Ishikawa (cell line): ENCODE measurements at regions not wholly inside any gene's neighbourhood (a gene's known extent, or its start where the extent isn't known, plus 50 kb on each side); places are given as distances from the start of the nearest gene placed in this dataset.

Experiments used
- CREB1 ChIP-seq: IDR thresholded peaks from 2 replicates; pipeline ENCODE4 v1.6.1; 2012; ENCODE audit warnings: low read depth
- EP300 ChIP-seq: IDR thresholded peaks from 2 replicates; pipeline ENCODE4 v1.6.1; 2012; ENCODE audit warnings: borderline replicate concordance
- MAX ChIP-seq: IDR thresholded peaks from 2 replicates; pipeline ENCODE4 v1.6.1; 2012
- NFIC ChIP-seq: IDR thresholded peaks from 2 replicates; pipeline ENCODE4 v1.6.1; 2012
- RAD21 ChIP-seq: IDR thresholded peaks from 2 replicates; pipeline ENCODE4 v1.6.1; 2012; ENCODE audit warnings: low read depth
- TAF1 ChIP-seq: IDR thresholded peaks from 2 replicates; pipeline ENCODE4 v1.6.1; 2012; ENCODE audit warnings: low read depth, mild to moderate bottlenecking
- TCF12 ChIP-seq: IDR thresholded peaks from 2 replicates; pipeline ENCODE4 v1.6.1; 2012; ENCODE audit warnings: low read depth
- YY1 ChIP-seq: IDR thresholded peaks from 2 replicates; pipeline ENCODE4 v1.6.1; 2012; ENCODE audit warnings: low read depth

GRCh38 chr3:178203165-178203564, 333.1 kb upstream of the KCNMB2 start:
- TF ChIP-seq EP300: no peak
- no peak for TF ChIP-seq YY1
- no peak for TF ChIP-seq TCF12
- TF ChIP-seq TAF1: no peak
- no peak for TF ChIP-seq CREB1
- no peak for TF ChIP-seq RAD21
- no peak for TF ChIP-seq NFIC
- TF ChIP-seq MAX: no peak
